AG09319 (cell line): ENCODE measurements at regions not wholly inside any gene's neighbourhood (a gene's known extent, or its start where the extent isn't known, plus 50 kb on each side); places are given as distances from the start of the nearest gene placed in this dataset.

ENCODE experiments used
- DNase-seq: peaks from one replicate; pipeline ENCODE4 v3.0.0-alpha.2; 2010; ENCODE audit warnings: low read depth; ENCODE audit errors: extremely low read depth
- CTCF ChIP-seq: IDR thresholded peaks from 2 replicates; pipeline ENCODE4 v1.5.1; 2011; ENCODE audit warnings: low read depth, mild to moderate bottlenecking, inconsistent platforms, low read length, moderate library complexity

DNA sequence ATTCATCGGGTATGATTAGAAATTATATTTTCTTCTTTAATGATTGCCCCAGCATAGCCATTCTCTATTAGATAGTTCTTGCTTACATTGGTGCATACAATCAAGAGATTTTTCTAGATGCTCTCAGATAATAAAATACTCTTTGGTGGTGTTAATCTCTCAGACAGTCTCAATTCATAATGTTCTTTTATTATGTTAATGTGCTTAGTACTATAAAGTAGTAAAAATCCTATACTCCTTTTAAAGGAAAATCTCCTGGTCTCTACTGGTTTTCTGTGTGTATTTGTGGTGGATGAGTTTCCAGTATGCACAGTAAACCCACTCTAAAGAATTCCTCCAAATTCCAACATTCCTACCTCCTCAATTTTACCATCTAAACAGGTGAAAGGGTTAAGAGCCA, 203.5 kb downstream of the FAT4 start:
- TF ChIP-seq CTCF: no peak
- no peak for DNase-seq

DNA sequence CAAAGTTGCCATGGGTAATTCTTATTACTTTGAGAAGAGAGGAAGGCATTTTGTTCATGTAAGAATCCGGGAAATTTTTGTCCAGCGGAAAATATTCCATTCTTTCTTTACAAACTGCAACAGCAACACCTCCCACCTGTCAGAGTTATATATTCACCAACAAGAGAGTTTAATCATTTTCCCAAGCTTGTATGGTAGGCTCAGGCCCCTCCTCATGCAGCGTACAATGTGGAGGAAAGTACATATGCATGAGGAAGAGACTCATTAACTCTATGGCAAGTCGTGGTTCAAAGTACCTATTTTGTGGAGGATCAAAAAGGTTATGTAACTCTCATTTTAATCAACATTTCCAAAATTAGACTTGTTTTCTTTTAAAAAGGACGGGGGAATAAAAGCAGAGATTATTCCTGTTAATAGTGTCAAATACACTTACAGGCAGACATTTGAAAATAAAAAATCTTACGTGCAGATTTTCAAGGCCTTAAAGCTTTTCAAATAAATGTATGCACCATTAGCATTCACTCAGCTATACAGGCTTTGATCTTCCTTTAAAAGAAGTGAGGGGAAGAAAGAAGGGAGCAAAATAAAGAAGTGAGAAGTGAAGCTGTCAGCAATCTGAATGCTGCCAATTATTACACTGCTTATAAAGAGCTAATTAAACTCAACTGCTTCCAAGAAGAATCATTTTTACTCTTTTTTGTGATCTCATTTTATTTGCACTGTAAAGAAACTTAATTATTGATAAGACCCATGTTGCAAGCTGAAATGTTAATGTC, 204.8 kb downstream of the FAT4 start:
- TF ChIP-seq CTCF: no peak
- DNase-seq: no peak

- no peak for DNase-seq
- no peak for TF ChIP-seq CTCF
Measured at GRCh38 chr4:125520258-125520990, 205.7 kb downstream of the FAT4 start.

DNA sequence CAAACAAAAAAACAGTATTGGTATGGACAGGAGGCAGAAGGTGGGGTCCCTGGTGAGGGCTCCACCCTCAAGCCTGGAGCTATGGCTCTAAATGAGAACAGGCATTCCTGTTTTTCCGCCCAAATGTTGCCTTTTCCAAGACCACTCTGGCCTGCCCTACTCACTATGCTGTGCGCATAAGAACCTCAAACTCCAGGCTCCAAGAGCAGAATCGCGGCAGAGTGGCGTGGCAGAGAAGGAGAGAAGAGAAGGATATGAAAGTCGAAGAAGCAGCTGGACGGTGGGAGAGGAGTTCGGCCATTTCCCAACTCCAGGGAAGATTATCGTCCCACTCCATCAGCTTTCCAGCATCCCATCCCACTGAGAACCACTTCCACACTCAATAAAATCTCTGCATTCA, 207.8 kb downstream of the FAT4 start:
- no peak for TF ChIP-seq CTCF
- DNase-seq: no peak

DNA sequence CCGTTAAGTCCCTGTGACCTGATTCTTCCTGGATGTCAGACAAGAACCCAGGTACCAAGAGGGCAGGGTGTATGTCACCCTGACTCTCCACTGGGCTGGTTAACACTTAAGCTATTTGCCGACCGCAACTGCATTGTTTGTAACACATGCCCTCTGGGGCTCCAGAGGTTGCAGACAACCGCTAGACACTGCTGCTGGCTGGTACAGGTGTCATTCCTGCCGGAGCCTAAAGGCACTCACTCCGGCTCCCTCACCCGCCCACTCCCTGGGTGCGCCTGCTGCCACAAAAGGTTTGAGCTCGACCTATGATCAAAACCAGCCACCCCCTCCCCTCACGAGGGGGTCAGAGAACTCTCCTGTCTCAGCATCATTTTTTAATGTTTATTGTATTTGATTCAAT, 208.2 kb downstream of the FAT4 start:
- no peak for DNase-seq
- TF ChIP-seq CTCF: no peak

GRCh38 chr4:125526420-125526819, 211.7 kb downstream of the FAT4 start:
- no peak for DNase-seq
- no peak for TF ChIP-seq CTCF

DNA sequence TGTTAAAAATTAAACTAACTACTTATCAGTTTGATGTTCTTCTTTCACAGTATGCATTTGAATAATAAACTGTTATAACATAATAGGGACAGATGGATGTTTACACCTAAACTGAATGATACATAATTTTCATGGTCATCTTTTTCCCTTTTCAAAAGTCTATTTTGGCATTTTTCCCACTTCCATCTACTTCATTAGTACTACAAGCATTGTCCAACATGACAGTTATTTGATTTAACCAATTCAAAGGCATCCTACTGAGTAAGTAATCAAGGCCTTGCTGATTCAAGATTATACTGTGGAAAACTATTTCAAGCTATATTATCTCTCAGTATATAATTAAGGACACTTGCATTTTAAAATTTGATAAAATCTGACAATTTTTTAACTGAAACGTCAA, 212.9 kb downstream of the FAT4 start:
- TF ChIP-seq CTCF: no peak
- no peak for DNase-seq
